ENCODE measurements at regions not wholly inside any gene's neighbourhood (a gene's known extent, or its start where the extent isn't known, plus 50 kb on each side); places are given as distances from the start of the nearest gene placed in this dataset.

DNA sequence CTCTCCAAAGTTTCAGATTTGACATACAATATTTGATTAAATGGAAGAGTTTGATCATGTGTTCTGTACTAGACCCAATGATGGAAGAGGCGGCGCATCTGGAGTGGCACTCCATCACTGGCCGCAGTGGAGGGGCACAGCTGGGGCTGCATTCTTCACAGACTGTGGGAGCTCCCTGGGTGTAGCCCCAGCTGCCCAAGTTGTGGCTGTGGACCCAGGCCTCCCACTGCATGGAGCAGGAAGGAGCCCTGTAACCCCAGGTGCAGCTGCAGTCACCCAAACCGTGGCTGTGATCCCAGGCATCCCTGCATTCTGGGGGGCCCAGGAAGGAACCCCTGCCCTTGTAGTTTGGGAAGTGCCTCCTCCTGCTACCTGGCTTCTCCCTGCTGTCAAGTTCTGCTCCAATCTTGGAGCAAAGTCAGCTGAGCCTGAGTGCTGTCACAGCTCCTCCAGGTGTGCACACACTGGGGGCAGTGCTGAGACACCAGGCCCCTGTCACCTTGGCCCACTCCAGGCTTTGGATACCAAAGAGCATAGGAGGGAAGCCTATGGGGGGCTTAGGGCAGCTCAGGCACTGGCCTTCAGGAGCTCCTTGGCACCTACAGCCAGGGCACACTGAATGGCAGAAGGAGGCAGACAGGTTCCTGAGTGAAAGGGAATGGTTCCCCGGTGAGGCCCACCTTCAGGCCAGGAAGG, 651.9 kb upstream of the BCHE start:
- Histone ChIP-seq H3K9me3 (no peaks in the 10 kb centered on the region), H3K4me1 (no peaks in the 10 kb centered on the region), H3K36me3 (no peaks in the 10 kb centered on the region), H3K27ac (no peak overlapping the region), H3K27me3 (no peaks in the 10 kb centered on the region), H3K4me3 (no peak overlapping the region)
- intact Hi-C loops (cut with DNase I; ENCODE audit: low total_unique reads), result no loop called here
- DNase-seq (ENCODE audit: low spot score in 2 of 2), result no peak
- TF ChIP-seq POLR2A (IDR thresholded peaks at IDR 0.05) (no peak), POLR2AphosphoS5 (IDR thresholded peaks at IDR 0.05) (no peak)
- TF ChIP-seq, protein P1, sequence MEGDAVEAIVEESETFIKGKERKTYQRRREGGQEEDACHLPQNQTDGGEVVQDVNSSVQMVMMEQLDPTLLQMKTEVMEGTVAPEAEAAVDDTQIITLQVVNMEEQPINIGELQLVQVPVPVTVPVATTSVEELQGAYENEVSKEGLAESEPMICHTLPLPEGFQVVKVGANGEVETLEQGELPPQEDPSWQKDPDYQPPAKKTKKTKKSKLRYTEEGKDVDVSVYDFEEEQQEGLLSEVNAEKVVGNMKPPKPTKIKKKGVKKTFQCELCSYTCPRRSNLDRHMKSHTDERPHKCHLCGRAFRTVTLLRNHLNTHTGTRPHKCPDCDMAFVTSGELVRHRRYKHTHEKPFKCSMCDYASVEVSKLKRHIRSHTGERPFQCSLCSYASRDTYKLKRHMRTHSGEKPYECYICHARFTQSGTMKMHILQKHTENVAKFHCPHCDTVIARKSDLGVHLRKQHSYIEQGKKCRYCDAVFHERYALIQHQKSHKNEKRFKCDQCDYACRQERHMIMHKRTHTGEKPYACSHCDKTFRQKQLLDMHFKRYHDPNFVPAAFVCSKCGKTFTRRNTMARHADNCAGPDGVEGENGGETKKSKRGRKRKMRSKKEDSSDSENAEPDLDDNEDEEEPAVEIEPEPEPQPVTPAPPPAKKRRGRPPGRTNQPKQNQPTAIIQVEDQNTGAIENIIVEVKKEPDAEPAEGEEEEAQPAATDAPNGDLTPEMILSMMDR (IDR thresholded peaks at IDR 0.05), result no peak

DNA sequence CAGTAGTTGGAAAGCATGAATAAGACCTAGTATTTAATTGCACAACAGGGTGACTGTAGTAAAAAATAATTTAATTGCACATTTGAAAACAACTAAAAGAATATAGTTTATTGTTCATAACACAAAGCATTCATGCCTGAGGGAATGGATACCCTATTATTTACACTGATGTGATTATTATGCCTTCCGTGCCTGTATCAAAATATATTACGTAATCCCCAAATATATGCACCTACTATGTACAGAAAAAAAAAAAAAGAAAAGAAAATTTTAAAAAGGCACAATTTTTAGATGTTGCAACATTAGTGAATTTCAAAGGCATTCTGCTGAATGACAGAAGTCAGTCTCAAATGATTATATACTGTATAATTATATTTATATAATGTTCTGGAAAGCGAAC, 647.2 kb upstream of the BCHE start:
- TF ChIP-seq POLR2AphosphoS5 (IDR thresholded peaks at IDR 0.05), result no peak
- TF ChIP-seq, protein P1 (IDR thresholded peaks at IDR 0.05), result no peak
- no peak for TF ChIP-seq POLR2A (IDR thresholded peaks at IDR 0.05)
- H3K4me1 ChIP-seq, result no peaks in the 10 kb centered on the region
- intact Hi-C loops (cut with DNase I; ENCODE audit: low total_unique reads), result no loop called here
- no peaks in the 10 kb centered on the region for H3K36me3 ChIP-seq
- H3K27ac ChIP-seq, result no peak overlapping the region
- no peaks in the 10 kb centered on the region for H3K27me3 ChIP-seq
- H3K4me3 ChIP-seq, result no peak overlapping the region
- DNase-seq (ENCODE audit: low spot score in 2 of 2), result no peak
- H3K9me3 ChIP-seq, result no peaks in the 10 kb centered on the region

DNA sequence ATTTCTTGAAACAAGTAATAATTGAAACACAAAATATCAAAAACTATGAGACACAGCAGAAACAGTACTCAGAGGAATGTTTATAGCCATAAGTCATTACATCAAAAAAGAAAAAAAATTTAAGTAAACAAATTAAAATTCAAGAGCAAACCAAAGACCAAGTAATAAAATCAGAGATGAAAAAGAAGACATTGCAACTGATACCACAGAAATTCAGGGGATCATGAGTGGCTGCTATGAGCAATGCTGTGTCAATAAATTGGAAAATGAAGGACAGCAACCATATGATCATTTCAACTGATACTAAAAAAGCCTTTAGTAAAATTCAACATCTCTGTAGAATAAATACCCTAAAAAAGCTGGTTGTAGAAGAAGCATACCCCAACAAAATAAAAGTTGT, 644.1 kb upstream of the BCHE start:
- TF ChIP-seq POLR2A (IDR thresholded peaks at IDR 0.05) (no peak), POLR2AphosphoS5 (IDR thresholded peaks at IDR 0.05) (no peak)
- TF ChIP-seq, protein P1 (IDR thresholded peaks at IDR 0.05), result no peak
- no peaks in the 10 kb centered on the region for H3K4me1 ChIP-seq
- intact Hi-C loops (cut with DNase I; ENCODE audit: low total_unique reads), result no loop called here
- no peaks in the 10 kb centered on the region for H3K27me3 ChIP-seq
- DNase-seq (ENCODE audit: low spot score in 2 of 2), result no peak
- H3K9me3 ChIP-seq, result peaks cover 0 to 8% of the 10 kb centered on the region in 2 donors
- H3K36me3 ChIP-seq, result no peaks in the 10 kb centered on the region
- no peak overlapping the region for H3K4me3 ChIP-seq
- H3K27ac ChIP-seq, result no peak overlapping the region

DNA sequence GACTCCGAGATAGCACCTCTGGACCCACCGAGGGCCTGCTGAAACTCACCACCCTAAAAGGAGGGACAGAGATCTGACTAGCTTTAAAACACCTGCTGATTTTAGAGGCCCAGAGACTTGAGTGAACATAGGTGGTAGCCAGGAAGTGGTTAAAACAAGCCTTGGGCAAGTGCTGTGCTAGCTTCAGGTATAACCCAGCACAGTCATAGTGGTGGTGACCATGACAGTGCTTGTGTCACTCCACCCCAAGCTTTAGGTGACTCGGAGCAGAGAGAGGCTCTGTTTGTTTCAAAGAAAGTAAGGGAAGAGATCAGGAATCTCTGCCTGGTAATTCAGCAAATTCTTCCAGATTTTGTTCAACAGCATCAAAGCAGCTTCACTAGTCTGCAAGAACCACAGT, 641.1 kb upstream of the BCHE start:
- Histone ChIP-seq H3K27ac (no peak overlapping the region), H3K9me3 (peaks cover 0 to 8% of the 10 kb centered on the region in 2 donors), H3K27me3 (no peaks in the 10 kb centered on the region), H3K4me1 (no peaks in the 10 kb centered on the region), H3K36me3 (no peaks in the 10 kb centered on the region), H3K4me3 (no peak overlapping the region)
- no peak for DNase-seq (ENCODE audit: low spot score in 2 of 2)
- TF ChIP-seq, protein P1 (IDR thresholded peaks at IDR 0.05), result no peak
- TF ChIP-seq POLR2AphosphoS5 (IDR thresholded peaks at IDR 0.05) (no peak), POLR2A (IDR thresholded peaks at IDR 0.05) (no peak)
- intact Hi-C loops (cut with DNase I; ENCODE audit: low total_unique reads), result no loop called here

DNA sequence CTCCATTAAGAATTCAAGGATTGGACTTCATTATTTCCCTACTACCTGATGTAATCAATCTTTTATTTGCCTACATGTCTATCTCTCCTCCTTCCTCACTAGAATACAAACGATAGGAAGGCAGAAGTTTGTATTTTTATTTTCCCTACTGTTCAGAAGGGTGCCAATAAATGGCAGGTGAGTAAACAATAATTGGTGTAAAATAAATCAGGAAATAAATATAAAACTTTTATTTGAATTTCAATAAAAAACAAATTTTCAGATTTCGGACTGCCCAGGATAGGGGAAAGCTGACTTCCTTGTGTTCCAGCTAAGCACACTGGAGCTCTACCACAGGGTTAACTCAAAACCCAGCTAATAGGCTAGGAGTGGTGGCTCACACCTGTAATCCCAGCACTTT, 636.3 kb upstream of the BCHE start:
- no peaks in the 10 kb centered on the region for H3K9me3 ChIP-seq

More for the DNA sequence above, 636.3 kb upstream of the BCHE start:
- DNase-seq (ENCODE audit: low spot score in 2 of 2), result no peak
- H3K4me3 ChIP-seq, result no peak overlapping the region
- H3K4me1 ChIP-seq, result no peaks in the 10 kb centered on the region
- intact Hi-C loops (cut with DNase I; ENCODE audit: low total_unique reads), result no loop called here
- no peaks in the 10 kb centered on the region for H3K27me3 ChIP-seq
- no peaks in the 10 kb centered on the region for H3K36me3 ChIP-seq
- TF ChIP-seq POLR2AphosphoS5 (IDR thresholded peaks at IDR 0.05) (no peak), POLR2A (IDR thresholded peaks at IDR 0.05) (no peak)
- TF ChIP-seq, protein P1 (IDR thresholded peaks at IDR 0.05), result no peak
- no peak overlapping the region for H3K27ac ChIP-seq

Measured in breast epithelium (tissue), 4 donors.